RKO (cell line): ENCODE measurements at regions not wholly inside any gene's neighbourhood (a gene's known extent, or its start where the extent isn't known, plus 50 kb on each side); places are given as distances from the start of the nearest gene placed in this dataset.
A peak's percentile ranks its signal among the peaks of the same experiment; 100 is the strongest.
"Not testable (repeated sequence)": the region's sequence is repeated elsewhere in the genome, so short reads cannot be mapped to it uniquely, and the experiment has no call there.

Source experiments
- DNase-seq: peaks from one replicate; pipeline ENCODE4 v3.0.0-alpha.2; 2016; ENCODE audit warnings: low spot score

DNA sequence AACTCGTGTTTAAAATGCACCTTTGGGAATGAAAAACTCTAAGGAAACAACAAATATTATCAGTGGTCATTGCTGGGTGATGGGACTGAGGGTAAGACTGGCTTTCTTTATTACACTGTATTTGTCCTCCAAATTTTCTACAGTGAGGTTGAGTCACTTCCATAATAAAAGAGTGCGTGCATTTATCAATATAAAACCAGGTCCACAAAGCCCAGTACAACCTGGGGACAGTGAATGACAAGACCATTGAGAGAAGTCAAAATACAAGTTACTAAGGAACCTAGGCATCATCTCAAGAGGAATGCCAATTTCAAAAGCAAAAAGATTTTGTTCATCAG is 76.4 kb downstream of the MAGED4 start:
- no peak for DNase-seq

DNA sequence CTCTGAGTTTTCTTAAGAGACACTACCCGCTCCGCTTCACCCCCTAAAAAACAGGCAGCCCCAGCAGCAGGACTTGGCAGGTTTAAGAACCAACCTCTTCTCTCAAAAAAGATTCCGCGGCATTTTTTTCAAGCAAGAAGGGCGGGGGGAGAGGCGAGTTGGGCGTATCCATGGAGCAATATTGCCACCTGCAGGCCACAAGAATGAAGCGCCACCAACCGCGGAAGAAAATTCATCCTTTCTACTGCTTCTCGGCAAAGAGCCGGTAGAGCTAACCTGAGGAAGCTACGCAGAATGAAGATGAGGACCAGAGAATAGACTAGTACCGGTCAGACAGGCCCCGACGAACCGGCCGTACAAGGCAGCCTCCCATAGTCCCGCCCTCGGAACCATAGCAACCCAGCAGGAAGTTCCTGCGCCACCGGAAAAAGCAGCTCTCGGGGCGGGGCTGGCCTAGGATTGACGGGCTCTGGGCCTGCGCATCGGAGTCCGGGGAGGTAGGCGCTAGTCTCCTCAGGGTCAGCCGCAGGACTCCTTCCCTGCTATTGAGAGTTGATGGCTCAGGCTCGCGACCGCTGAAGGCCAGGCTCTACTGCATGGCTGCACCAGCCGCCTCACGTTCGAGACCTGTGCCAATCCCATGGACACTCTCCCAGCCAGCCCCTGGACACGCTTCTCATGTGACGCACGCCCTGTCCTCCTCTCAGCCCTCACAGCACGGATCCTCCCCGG is 76.9 kb downstream of the MAGED4 start:
- peak; percentile 81 for DNase-seq

DNA sequence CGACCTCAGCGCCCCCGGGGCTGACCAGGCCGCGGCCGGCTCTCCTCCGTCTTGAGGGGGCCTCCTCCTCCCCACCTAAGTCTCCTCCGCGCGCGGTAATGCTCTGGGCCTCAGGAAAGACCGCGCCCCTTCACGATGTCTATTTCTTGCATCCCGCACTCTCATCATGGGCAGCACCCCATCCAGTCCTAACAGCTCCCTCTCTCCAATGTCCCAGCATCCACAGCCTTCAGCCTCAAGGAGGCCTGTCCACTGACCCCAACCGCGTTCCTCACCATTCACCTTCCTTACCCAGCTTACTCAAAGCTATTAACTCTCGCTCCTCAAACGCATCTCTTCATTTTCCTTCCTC is 77.5 kb downstream of the MAGED4 start:
- no peak for DNase-seq

DNA sequence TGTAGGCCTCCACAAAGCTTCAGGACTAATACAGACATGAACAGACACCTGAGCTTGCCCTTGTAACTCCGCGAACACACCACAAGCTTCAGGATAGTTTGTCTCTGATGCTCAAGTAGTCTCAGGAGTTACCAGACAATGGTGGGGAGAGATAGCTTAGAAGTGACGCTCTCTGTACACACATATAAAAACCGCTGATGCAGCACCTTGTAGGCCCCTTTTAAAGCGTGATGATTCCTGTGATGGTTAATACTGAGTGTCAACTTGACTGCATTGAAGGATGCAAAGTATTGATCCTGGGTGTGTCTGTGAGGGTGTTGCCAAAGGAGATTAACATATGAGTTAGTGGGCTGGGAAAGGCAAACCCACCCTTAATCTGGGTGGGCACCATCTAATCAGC is 78.7 kb downstream of the MAGED4 start:
- no peak for DNase-seq

DNA sequence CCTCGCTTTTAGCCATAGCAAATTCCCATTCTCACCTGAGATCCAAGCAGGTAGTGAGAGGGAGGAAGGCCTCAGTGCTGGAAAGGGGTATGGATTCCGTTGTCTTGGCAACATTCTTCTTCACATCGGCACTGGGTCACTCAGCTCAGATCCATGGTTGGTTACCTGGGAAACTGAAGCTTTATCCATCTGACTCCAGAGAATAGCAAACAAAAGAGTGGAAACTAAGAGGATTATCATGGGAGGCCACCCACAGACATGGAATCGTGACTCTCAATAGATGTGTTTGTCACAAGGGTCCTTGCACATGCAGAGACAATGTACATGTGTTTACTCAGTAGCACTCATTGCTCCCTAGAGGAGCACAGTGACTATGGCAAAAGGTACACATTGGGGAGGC is 81.0 kb downstream of the MAGED4 start:
- no peak for DNase-seq

DNA sequence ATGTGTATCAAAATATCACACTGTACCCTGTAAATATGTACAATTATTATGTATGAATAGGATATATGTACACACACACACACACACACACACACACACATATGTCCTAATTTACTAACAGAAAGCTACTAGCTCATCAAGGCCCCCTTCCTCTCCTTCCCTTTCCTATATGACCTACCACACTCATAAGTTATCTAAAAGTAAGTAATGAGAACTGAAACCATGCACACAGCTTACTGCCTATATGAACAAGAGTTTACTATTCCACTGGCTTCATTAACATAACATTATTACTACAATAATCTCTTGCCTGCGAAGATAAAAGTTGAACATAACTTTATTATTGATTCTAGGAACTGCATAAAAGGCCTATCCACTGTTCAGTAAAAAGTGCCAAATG is 83.8 kb downstream of the MAGED4 start:
- not testable (repeated sequence) for DNase-seq

DNA sequence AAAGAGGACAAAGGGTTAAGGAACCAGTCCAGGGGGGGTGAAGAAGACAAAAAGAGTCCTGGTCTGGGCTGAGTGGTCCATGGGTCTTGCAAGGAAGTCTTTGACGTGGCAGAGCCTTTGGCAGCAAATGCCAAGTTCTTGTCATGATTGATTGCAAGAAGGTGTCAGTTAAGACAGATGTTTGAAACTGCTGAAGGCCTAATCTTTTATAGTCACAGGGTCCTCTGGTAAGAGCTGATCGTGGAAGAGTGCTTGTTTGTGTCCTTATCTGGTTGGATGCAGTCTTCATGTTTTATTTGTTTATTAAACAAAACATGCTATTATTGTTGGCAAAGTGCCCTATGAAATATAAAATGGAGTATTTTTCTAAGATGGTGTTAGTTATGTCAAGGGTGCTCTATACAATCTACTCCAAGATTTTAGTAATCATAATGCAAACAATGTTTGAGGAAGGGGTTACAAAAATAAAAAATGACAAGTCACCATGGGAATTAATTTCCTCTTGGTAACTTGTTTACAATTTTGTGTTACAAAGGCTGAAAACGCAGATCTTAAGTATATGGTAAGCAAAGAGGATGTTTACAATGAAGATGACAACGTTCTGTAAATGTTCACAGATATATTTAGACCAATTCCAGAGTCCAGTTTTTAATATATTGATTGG is 85.9 kb downstream of the MAGED4 start:
- no peak for DNase-seq

DNA sequence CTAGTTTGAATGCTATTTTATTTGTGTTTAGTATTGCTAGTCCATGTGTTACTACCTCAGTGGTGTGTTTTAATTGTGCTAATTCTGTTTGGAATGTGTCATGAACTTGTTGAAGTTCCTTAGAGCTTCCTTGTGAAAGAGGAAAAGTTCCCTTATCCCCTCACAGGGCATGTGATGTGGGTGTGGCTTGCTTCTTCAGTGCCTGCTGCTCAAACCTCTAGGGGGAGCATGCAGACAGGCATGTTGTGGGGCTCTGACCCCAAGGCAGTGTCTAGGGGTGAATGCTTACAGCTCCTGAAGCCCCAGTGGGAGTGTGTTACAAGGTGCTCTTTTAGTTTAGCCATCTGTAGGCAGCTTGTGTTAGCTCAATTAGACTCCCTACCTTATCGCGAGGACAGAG is 86.5 kb downstream of the MAGED4 start:
- peak; percentile 33 for DNase-seq

DNA sequence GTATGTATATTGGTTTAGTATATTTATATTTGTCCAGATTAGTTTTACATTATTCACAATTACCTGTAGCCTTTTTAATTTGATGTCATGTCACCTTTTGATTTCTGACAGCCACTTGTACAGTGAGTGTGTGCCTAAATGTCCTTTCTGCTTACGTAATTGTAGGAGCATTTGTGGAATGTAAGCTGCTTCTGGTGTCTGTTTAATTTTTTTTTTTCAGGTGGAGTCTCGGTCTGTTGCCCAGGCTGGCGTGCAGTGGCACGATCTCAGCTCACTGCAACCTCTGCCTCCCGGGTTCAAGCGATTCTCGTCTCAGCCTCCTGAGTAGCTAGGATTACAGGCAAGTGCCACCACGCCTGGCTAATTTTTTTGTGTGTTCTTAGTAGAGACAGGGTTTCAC is 91.2 kb upstream of the XAGE2 start:
- DNase-seq, result no peak

DNA sequence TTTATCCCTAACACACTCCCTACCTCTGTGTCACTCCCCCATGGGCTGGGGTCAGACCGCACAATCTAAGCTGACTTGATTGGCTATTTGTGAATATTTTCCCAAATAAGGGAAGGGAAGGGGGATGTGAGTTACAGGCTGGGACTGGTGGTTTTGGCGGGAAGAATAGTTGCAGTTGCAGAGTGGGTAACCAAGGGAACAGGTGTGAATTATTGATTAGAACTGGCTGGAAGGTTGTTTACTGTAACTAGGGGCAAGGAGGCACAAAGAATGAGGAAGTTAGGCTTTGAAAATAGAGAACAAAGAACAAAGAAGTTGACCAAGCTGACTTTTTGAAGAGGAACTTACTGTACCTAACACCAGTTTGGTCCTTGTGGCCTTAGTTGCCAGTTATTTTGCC is 88.0 kb upstream of the XAGE2 start:
- no peak for DNase-seq

DNA sequence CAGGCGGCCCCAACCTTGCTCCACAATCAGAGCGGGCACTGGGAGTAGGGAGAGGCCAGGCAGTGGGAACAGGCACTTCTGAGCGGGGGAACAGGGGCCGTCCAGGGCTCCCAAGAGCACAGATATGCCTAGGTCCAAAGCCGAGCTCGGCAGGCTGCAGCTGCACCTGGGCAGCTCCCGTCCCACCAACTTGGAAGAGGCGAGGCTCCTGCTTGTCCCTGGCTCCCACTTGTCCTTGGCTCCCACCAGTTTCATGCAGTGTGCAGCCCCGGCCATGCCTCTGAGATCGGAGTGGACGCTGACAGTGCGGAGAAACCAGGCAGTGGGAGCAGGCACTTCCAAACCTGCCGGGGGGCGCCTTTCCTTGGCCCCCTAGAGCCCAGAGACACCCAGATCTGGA is 84.0 kb upstream of the XAGE2 start:
- DNase-seq, result no peak

DNA sequence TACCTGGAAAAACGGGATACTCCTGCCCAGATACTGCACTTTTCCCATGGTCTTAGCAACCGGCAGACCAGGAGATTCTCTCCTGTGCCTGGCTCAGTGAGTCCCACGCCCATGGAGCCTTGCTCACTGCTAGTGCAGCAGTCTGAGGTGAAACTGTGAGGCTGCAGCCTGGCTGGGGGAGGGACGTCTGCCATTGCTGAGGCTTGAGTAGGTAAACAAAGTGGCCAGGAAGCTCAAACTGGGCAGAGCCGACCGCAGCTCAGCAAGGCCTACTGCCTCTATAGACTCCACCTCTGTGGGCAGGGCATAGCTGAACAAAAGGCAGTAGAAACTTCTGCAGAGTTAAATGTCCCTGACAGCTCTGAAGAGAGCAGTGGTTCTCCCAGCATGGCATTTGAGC is 69.9 kb upstream of the XAGE2 start:
- not testable (repeated sequence) for DNase-seq

DNA sequence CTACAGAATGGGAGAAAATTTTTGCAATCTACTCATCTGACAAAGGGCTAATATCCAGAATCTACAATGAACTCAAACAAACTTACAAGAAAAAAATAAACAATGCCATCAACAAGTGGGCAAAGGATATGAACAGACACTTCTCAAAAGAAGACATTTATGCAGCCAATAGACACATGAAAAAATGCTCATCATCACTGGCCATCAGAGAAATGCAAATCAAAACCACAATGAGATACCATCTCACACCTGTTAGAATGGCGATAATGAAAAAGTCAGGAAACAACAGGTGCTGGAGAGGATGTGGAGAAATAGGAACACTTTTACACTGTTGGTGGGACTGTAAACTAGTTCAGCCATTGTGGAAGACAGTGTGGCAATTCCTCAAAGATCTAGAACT is 60.3 kb upstream of the XAGE2 start:
- not testable (repeated sequence) for DNase-seq
